ENCODE measurements at regions not wholly inside any gene's neighbourhood (a gene's known extent, or its start where the extent isn't known, plus 50 kb on each side); places are given as distances from the start of the nearest gene placed in this dataset.
"Not testable (repeated sequence)": the region's sequence is repeated elsewhere in the genome, so short reads cannot be mapped to it uniquely, and the experiment has no call there.

DNA sequence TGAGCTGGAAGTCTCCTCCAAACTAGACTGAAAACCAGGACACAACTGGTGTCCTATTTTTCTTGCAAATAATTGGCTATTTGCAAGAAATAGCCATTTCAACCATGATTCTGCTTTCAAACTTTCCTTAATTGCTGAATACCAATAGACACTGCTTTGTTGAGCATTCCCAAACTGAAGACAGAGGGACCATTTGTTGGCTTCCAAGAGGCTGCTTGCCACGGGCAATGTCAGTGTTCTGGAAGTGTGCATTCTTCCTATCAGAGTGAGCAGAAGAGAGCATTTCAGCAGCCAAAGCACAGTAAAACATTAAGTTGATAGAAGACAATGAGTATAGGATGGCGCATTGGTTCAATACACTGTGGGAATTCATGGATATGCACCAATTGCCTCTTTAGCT is 360.5 kb upstream of the RGPD4 start:
- no peak for DNase-seq (ENCODE audit: low read depth in 1 of 2, low spot score in 1 of 2)
- in situ Hi-C loops (cut with HindIII; ENCODE audit: low pct_unique_long_range_greater_than_20kb, low sequenced_read_pairs), result no loop called here
- no peak for TF ChIP-seq JUND (IDR thresholded peaks at IDR 0.05; ENCODE audit: low read depth)

DNA sequence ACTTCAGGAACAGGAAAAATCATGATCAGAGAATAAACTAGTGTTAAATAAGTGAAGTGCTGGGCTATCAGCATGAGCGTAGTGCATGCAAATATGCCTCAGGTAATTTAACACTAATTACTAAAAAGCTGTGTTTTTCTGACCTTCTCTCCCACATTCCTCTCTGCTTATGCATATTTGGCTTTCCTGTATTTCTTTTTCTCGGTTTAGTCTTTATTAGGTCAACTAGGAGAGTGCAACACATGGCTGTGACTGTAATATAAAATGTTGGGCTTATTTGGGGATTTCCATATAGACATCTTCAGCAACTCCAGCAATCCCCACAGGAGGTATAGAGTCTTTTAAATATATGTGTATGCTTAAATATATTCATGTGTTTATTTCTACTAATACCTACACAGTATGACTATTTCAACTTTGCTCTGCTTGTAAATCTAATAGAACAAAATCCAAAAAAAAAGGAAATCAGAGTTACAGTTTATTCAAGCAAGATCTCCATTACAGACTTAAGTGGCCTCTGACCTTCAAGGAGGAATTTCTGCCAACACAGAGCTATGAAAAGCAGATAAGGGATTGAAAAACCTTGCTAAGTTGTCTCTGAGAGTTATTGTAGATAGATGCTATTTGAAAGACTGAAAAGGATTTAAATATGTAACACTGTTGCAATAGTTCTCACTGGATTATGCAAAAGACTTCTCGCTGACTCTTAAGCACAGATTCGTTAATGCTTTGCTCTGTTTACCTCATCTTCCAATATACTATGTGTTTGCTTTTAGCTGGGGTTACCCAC is 359.5 kb upstream of the RGPD4 start:
- no peak for DNase-seq (ENCODE audit: low read depth in 1 of 2, low spot score in 1 of 2)
- TF ChIP-seq JUND (IDR thresholded peaks at IDR 0.05; ENCODE audit: low read depth), result no peak
- in situ Hi-C loops (cut with HindIII; ENCODE audit: low pct_unique_long_range_greater_than_20kb, low sequenced_read_pairs), result no loop called here

DNA sequence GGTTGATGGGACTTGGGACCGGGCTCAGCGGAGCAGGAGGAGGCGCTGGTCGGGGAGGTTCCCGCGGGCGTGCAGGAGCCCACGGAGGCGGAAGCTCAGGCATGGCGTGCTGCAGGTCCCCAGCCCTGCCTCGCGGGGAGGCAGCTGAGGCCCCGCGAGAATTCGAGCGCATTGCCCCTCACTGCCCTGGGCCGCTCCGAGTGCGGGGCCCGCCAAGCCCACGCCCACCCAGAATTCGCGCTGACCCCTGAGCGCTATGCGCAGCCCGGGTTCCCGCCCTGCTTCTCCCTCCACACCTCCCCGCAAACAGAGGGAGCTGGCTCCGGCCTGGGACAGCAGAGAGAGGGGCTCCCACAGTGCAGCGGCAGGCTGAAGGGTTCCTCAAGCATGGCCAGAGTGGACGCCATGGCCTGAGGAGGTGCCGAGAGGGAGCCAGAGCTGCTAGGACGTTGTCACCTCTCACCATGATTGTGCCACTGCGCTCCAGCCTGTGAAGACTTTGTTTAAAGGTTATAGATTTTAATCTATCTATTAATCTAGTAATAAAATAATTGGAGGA is 357.2 kb upstream of the RGPD4 start:
- in situ Hi-C loops (cut with HindIII; ENCODE audit: low pct_unique_long_range_greater_than_20kb, low sequenced_read_pairs), result no loop called here
- no peak for TF ChIP-seq JUND (IDR thresholded peaks at IDR 0.05; ENCODE audit: low read depth)
- no peak for DNase-seq (ENCODE audit: low read depth in 1 of 2, low spot score in 1 of 2)

GRCh38 chr2:107473150-107473549 is 353.5 kb upstream of the RGPD4 start:
- no peak for DNase-seq (ENCODE audit: low read depth in 1 of 2, low spot score in 1 of 2)
- in situ Hi-C loops (cut with HindIII; ENCODE audit: low pct_unique_long_range_greater_than_20kb, low sequenced_read_pairs), result no loop called here
- TF ChIP-seq JUND (IDR thresholded peaks at IDR 0.05; ENCODE audit: low read depth), result no peak

- in situ Hi-C loops (cut with HindIII; ENCODE audit: low pct_unique_long_range_greater_than_20kb, low sequenced_read_pairs), result no loop called here
- no peak for DNase-seq (ENCODE audit: low read depth in 1 of 2, low spot score in 1 of 2)
Observed at GRCh38 chr2:107475859-107476258, 350.8 kb upstream of the RGPD4 start.

GRCh38 chr2:107502539-107502938 is 324.2 kb upstream of the RGPD4 start:
- no peak for TF ChIP-seq JUND (IDR thresholded peaks at IDR 0.05; ENCODE audit: low read depth)
- no peak for DNase-seq (ENCODE audit: low read depth in 1 of 2, low spot score in 1 of 2)
- in situ Hi-C loops (cut with HindIII; ENCODE audit: low pct_unique_long_range_greater_than_20kb, low sequenced_read_pairs), result no loop called here

More at GRCh38 chr2:107475859-107476258, 350.8 kb upstream of the RGPD4 start:
- TF ChIP-seq JUND (IDR thresholded peaks at IDR 0.05; ENCODE audit: low read depth), result no peak

DNA sequence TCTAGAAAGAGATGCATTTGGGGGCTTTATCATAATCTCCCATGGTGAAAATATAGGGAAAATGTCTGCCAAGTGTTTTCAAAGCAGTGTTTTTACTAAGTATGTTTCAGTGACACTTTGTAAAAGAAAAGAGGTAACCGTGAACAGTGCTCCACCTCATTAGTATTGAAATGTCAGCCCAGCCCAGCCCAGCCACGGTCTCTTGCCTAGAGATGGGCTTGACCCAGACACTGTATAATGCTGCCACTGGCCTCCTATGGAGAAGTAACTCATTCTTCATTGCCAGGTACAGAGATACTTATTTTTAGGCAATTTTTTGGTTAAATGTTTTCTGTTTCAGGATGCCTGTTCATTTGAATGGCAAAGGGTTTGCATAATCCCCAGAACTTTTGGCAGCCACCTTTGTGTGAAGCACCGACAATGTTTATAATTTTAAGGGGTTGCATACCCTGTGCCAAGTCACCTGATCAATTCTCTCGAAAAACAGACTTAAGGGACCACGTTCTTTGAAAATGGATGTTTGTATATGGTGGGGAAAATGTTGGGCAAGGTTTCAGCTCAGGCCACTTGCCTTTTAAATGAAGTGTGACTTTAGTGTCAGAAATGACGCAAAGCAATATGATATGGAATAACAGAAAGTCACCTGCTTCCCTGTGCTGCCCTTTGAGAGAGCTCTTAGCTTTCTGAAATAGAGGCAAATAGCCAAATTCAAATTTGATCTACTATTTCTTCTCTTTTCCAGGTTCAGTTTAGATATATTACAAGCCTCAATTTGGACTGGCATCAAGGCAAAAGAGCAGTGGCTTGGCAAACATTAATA is 314.5 kb upstream of the RGPD4 start:
- TF ChIP-seq JUND (IDR thresholded peaks at IDR 0.05; ENCODE audit: low read depth), result no peak
- no peak for DNase-seq (ENCODE audit: low read depth in 1 of 2, low spot score in 1 of 2)
- in situ Hi-C loops (cut with HindIII; ENCODE audit: low pct_unique_long_range_greater_than_20kb, low sequenced_read_pairs), result no loop called here

- in situ Hi-C loops (cut with HindIII; ENCODE audit: low pct_unique_long_range_greater_than_20kb, low sequenced_read_pairs), result no loop called here
- DNase-seq (ENCODE audit: low read depth in 1 of 2, low spot score in 1 of 2), result no peak
- TF ChIP-seq JUND (IDR thresholded peaks at IDR 0.05; ENCODE audit: low read depth), result no peak
Observed at GRCh38 chr2:107525406-107525805, 301.3 kb upstream of the RGPD4 start.

DNA sequence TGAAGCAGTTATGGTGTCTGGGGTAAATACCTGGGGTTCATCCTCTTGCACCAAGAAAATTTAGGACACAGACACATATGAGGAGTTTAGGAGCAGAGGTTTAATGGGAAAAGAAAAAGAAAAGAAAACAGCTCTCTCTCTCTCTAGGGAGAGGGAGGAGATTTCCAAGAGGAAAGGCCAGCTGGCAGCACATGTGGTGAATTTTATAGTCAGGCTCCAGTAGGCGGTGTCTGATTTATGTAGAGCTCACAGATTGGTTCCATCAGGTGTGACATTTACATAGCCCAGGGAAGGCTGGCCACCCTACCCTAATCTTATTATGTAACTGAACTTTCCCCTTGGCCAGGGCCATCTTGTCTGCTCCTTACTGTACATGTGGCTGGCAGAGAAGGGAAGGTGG is 297.5 kb upstream of the RGPD4 start:
- peak in 1 of 2 experiments; percentile 16 for DNase-seq (ENCODE audit: low read depth in 1 of 2, low spot score in 1 of 2)
- in situ Hi-C loops (cut with HindIII; ENCODE audit: low pct_unique_long_range_greater_than_20kb, low sequenced_read_pairs), result no loop called here
- no peak for TF ChIP-seq JUND (IDR thresholded peaks at IDR 0.05; ENCODE audit: low read depth)

DNA sequence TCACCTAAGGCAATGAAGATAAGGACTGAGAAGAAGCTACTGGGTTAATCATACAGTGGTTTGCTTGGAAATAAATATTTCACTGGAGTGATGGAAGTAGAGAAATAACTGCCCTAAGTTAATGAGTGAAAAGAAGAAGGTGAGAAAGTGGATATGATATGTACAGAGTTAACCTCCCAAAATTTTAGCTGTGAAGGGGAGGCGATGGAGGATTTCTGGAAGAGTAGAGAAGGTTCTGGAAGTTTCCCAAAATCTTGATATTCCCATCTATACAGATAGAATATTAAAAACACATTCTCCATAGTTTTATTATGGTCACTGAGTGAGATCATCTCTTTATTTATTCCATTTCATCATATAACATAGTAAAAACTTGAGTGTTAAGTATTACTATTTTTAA is 296.6 kb upstream of the RGPD4 start:
- in situ Hi-C loops (cut with HindIII; ENCODE audit: low pct_unique_long_range_greater_than_20kb, low sequenced_read_pairs), result no loop called here
- no peak for TF ChIP-seq JUND (IDR thresholded peaks at IDR 0.05; ENCODE audit: low read depth)
- DNase-seq (ENCODE audit: low read depth in 1 of 2, low spot score in 1 of 2), result no peak

- no peak for DNase-seq (ENCODE audit: low read depth in 1 of 2, low spot score in 1 of 2)
- TF ChIP-seq JUND (IDR thresholded peaks at IDR 0.05; ENCODE audit: low read depth), result no peak
- in situ Hi-C loops (cut with HindIII; ENCODE audit: low pct_unique_long_range_greater_than_20kb, low sequenced_read_pairs), result no loop called here
Observed at GRCh38 chr2:107534926-107535325, 291.8 kb upstream of the RGPD4 start.

DNA sequence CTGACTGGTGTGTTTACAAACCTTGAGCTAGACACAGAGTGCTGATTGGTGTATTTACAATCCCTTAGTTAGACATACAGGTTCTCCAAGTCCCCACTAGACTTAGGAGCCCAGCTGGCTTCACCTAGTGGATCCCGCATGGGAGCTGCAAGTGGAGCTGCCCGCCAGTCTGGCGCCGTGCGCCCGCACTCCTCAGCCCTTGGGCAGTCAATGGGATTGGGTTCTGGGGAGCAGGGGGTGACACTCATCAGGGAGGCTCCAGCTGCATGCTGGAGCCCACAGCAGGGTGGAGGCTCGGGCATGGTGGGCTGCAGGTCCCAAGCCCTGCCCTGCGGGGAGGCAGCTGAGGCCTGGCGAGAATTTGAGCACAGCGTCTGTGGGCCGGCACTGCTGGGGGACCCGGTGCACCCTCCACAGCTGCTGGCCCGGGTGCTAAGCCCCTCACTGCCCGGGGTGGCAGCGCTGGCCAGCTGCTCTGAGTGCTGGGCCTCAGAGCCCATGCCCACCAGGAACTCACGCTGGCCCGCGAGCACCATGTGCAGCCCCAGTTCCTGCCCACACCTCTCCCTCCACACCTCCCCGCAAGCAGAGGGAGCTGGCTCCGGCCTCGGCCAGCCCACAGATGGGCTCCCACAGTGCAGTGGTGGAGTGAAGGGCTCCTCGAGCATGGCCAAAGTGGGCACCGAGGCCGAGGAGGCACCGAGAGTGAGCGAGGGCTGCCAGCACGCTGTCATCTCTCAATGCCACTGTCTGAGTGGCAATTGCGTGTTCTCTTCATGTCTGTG is 290.6 kb upstream of the RGPD4 start:
- DNase-seq (ENCODE audit: low read depth in 1 of 2, low spot score in 1 of 2); in situ Hi-C loops (cut with HindIII; ENCODE audit: low pct_unique_long_range_greater_than_20kb, low sequenced_read_pairs): not testable (repeated sequence)
